Ovary (tissue), 7 donors: ENCODE measurements at regions not wholly inside any gene's neighbourhood (a gene's known extent, or its start where the extent isn't known, plus 50 kb on each side); places are given as distances from the start of the nearest gene placed in this dataset.

Source experiments
- DNase-seq, 5 donors: peaks; one replicate each; pipeline ENCODE4 v3.0.0-alpha.2; 2019 to 2020
- H3K27ac ChIP-seq, 2 donors: fragments of 200-600 bp; one replicate each; pipeline versions ENCODE4 v1.5.1 to v1.8.0; 2019 to 2022
- H3K27me3 ChIP-seq: fragments of 200-600 bp; one replicate; pipeline ENCODE4 v1.8.0; 2022
- H3K36me3 ChIP-seq: fragments of 200-600 bp; sonication (generic); one replicate; pipeline ENCODE4 v1.5.1; 2019
- H3K4me1 ChIP-seq: one replicate; pipeline ENCODE4 v1.8.1; 2013; ENCODE audit warnings: mild to moderate bottlenecking, moderate library complexity; ENCODE audit not compliant: insufficient read depth
- H3K4me3 ChIP-seq: fragments of 200-600 bp; sonication (generic); one replicate; pipeline ENCODE4 v1.5.1; 2017
- H3K9me3 ChIP-seq, 2 donors: fragments of 200-600 bp in 1 of 2; sonication (generic) in 1 of 2; one replicate each; pipeline versions ENCODE4 v1.5.1 to v1.8.1; 2013 to 2019; ENCODE audit warnings: mild to moderate bottlenecking in 1 of 2, moderate library complexity in 1 of 2
- EP300 ChIP-seq: sonication (generic); formaldehyde crosslinking; IDR thresholded peaks from one replicate; pipeline ENCODE4 v1.6.1; 2017; ENCODE audit warnings: antibody characterized with exemption
- POLR2A ChIP-seq: fragments of 450-650 bp; IDR thresholded peaks from one replicate; pipeline ENCODE4 v1.6.1; 2017; ENCODE audit warnings: antibody characterized with exemption, mild to moderate bottlenecking, moderate library complexity
- WGBS, 3 donors: extraction: QIAGEN DNeasy Blood & Tissue Kit in 1 of 3; methylation state at CpG; one replicate each; pipeline versions ENCODE4 v1.1.5 to v1.1.7; 2013 to 2017; 5-methylcytosine and 5-hydroxymethylcytosine counted together
- intact Hi-C, 4 donors: fragments of 100-400 bp; cut with DNase I; formaldehyde crosslinking; loops; one replicate each; pipeline versions ENCODE4 v1.11.0 to v1.15.1; 2022 to 2023
- TF ChIP-seq, protein P1 (sequence below), 3 donors: fragments of 450-650 bp in 2 of 3; fragments of 200-600 bp in 1 of 3; IDR thresholded peaks; one replicate each; pipeline versions ENCODE4 v1.5.1 to v1.8.0; 2016 to 2022; ENCODE audit warnings: antibody characterized with exemption in 3 of 3, mild to moderate bottlenecking in 1 of 3
- donor health status: DM: no; HTN: no; CAD: no; lungs with moderate emphysema.
- donor health status: DM: no; HTN: no; CAD: no.
- donor health status: Bipolar disorder and iron deficiency.
- donor health status: DM: no; HTN: no; CAD: no.
- donor health status: DM: yes; HTN: yes; CAD: no.

DNA sequence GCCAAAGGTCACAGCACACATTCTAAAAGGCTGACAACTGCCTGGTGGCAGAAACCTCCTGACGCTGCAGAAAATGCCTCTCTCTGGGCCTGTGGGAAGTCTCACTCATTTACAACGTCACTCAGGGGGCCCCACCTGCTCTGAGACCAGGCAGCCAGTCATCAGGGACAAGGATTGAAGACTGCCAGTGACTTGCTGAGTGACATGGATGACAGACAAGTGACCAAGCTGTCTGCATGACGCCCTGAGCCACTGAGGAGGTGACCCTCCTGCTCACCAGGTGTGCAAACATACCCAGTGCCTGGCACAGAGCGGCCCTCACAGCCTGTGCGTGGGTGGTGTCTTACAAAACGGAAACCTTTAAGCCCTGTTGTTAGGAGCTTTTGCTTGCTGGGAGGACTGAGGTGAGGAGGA is 392.4 kb downstream of the TNS1 start:
- TF ChIP-seq POLR2A: no peak
- TF ChIP-seq EP300: no peak
- TF ChIP-seq, protein P1, sequence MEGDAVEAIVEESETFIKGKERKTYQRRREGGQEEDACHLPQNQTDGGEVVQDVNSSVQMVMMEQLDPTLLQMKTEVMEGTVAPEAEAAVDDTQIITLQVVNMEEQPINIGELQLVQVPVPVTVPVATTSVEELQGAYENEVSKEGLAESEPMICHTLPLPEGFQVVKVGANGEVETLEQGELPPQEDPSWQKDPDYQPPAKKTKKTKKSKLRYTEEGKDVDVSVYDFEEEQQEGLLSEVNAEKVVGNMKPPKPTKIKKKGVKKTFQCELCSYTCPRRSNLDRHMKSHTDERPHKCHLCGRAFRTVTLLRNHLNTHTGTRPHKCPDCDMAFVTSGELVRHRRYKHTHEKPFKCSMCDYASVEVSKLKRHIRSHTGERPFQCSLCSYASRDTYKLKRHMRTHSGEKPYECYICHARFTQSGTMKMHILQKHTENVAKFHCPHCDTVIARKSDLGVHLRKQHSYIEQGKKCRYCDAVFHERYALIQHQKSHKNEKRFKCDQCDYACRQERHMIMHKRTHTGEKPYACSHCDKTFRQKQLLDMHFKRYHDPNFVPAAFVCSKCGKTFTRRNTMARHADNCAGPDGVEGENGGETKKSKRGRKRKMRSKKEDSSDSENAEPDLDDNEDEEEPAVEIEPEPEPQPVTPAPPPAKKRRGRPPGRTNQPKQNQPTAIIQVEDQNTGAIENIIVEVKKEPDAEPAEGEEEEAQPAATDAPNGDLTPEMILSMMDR (IDR thresholded peaks at IDR 0.05): no peak
- Histone ChIP-seq H3K36me3 (no peaks in the 10 kb centered on the region), H3K27ac (no peak overlapping the region), H3K4me3 (no peak overlapping the region), H3K27me3 (no peaks in the 10 kb centered on the region), H3K4me1 (no peaks in the 10 kb centered on the region), H3K9me3 (no peaks in the 10 kb centered on the region)
- 79 to 92% (median 85%) methylated on average over 6 of the region's 6 CpGs for WGBS, 3 donors
- intact Hi-C loops: no loop called here
- DNase-seq: no peak

DNA sequence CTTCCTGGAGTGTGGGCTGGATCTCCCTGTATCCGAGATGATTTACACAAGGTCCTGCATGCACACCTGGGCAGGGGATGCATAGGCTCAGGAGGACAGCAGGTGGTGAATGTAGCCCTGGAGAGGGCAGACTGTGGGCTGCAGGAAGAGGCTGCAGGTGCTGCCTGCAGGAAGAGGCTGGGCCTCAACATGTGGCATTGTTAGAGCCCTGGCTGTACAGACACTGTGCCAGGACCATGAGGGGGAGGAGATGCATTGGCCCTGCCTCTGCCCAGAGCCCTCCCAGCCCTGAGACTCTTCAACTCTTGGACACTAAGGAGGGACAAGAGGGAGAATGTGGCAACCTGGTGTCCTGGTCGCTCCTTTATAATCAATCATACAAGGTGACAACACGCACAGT is 392.8 kb downstream of the TNS1 start:
- H3K9me3 ChIP-seq: no peaks in the 10 kb centered on the region
- DNase-seq: no peak
- H3K4me3 ChIP-seq: no peak overlapping the region
- no peak overlapping the region for H3K27ac ChIP-seq
- 87 to 94% (median 90%) methylated on average over 3 of the region's 3 CpGs for WGBS, 3 donors
- no peaks in the 10 kb centered on the region for H3K36me3 ChIP-seq
- intact Hi-C loops: no loop called here
- H3K4me1 ChIP-seq: no peaks in the 10 kb centered on the region
- TF ChIP-seq EP300 (no peak), POLR2A (no peak)
- TF ChIP-seq, protein P1 (IDR thresholded peaks at IDR 0.05): no peak
- no peaks in the 10 kb centered on the region for H3K27me3 ChIP-seq

DNA sequence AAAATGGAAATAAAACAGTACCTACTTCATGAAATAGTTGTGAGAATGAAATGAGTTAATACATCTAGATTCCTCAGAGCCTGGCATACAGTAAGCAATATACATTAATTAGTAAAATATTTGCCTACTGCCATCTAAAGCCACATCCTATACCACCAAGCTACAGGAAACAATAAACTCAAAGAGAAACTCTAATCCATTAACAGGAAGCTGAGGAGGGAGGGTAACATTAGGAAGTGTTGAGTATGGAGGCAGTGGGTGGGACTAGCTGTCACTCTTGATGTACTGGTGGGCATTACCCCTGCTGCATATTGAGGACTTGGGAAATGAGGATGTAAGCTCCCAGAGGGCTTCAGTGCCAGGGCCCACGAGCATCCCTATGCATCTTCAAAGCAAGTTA is 396.5 kb downstream of the TNS1 start:
- H3K36me3 ChIP-seq: no peaks in the 10 kb centered on the region
- H3K27ac ChIP-seq: no peak overlapping the region
- H3K4me3 ChIP-seq: no peak overlapping the region
- H3K4me1 ChIP-seq: no peaks in the 10 kb centered on the region
- DNase-seq: no peak
- H3K9me3 ChIP-seq: no peaks in the 10 kb centered on the region
- no peak for TF ChIP-seq POLR2A
- TF ChIP-seq, protein P1 (IDR thresholded peaks at IDR 0.05): no peak
- TF ChIP-seq EP300: no peak
- WGBS, 3 donors: 70 to 81% (median 81%) methylated on average over 1 of the region's 1 CpG
- intact Hi-C loops: no loop called here
- H3K27me3 ChIP-seq: no peaks in the 10 kb centered on the region

DNA sequence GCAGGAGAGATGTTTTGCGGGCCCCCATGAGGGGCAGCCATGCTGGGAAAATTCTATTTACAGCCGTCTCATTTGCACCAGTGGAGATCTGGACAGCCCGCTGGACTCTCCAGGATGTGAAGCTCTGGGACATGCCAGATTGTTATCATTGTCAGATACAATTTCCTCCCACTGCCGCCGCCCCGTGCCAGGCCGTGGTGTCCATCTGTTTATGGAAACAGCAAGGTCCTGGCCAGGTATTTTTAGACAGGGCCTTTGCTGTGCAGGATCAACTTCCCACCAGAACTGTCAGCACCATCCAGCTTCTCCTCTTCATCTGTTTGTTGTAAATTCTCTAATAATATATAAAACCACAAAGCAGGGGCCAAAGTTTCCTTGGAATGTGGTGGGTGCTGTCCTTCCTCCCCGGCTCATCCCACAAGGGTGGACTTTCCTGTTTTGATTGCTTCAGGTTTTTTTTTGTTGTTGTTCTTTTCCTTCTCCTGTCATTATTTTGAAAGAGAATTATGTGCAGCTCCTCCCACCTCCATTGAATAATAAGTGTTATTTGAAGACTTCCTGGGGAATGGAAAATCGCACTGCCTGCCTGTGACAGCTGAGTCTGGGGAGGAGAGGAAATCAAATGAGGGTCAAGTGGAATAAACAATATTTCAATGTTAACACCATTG is 398.1 kb downstream of the TNS1 start:
- H3K27me3 ChIP-seq: no peaks in the 10 kb centered on the region
- TF ChIP-seq, protein P1 (IDR thresholded peaks at IDR 0.05): no peak
- TF ChIP-seq POLR2A: no peak
- TF ChIP-seq EP300: no peak
- no peaks in the 10 kb centered on the region for H3K4me1 ChIP-seq
- intact Hi-C loops: loop anchor here in 1 of 4 donors (5.0 kb wide), 1 partner anchor 547 kb away; no protein-coding TSS in a partner anchor
- DNase-seq: no peak
- no peaks in the 10 kb centered on the region for H3K36me3 ChIP-seq
- H3K27ac ChIP-seq: no peak overlapping the region
- no peaks in the 10 kb centered on the region for H3K9me3 ChIP-seq
- H3K4me3 ChIP-seq: no peak overlapping the region
- 48 to 67% (median 52%) methylated on average over 9 of the region's 9 CpGs for WGBS, 3 donors
